ENCODE measurements at regions not wholly inside any gene's neighbourhood (a gene's known extent, or its start where the extent isn't known, plus 50 kb on each side); places are given as distances from the start of the nearest gene placed in this dataset.

- TF ChIP-seq TCF7 (IDR thresholded peaks at IDR 0.05; ENCODE audit: borderline replicate concordance) (no peak), ZNF668 (CRISPR knock-in tag; IDR thresholded peaks at IDR 0.05) (no peak), ZNF695 (CRISPR knock-in tag; IDR thresholded peaks at IDR 0.05) (no peak), ARID1B (IDR thresholded peaks at IDR 0.05) (no peak), RBM39 (optimal IDR thresholded peaks at IDR 0.05; ENCODE audit: low read depth, low read length) (no peak), POLR2A (conservative IDR thresholded peaks at IDR 0.05) (no peak), BHLHE40 (IDR thresholded peaks at IDR 0.05; ENCODE audit: low read length) (no peak)
- TF ChIP-seq, protein P1, sequence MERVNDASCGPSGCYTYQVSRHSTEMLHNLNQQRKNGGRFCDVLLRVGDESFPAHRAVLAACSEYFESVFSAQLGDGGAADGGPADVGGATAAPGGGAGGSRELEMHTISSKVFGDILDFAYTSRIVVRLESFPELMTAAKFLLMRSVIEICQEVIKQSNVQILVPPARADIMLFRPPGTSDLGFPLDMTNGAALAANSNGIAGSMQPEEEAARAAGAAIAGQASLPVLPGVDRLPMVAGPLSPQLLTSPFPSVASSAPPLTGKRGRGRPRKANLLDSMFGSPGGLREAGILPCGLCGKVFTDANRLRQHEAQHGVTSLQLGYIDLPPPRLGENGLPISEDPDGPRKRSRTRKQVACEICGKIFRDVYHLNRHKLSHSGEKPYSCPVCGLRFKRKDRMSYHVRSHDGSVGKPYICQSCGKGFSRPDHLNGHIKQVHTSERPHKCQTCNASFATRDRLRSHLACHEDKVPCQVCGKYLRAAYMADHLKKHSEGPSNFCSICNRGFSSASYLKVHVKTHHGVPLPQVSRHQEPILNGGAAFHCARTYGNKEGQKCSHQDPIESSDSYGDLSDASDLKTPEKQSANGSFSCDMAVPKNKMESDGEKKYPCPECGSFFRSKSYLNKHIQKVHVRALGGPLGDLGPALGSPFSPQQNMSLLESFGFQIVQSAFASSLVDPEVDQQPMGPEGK (CRISPR knock-in tag; IDR thresholded peaks at IDR 0.05; ENCODE audit: borderline replicate concordance): no peak
- TF ChIP-seq, protein P2, sequence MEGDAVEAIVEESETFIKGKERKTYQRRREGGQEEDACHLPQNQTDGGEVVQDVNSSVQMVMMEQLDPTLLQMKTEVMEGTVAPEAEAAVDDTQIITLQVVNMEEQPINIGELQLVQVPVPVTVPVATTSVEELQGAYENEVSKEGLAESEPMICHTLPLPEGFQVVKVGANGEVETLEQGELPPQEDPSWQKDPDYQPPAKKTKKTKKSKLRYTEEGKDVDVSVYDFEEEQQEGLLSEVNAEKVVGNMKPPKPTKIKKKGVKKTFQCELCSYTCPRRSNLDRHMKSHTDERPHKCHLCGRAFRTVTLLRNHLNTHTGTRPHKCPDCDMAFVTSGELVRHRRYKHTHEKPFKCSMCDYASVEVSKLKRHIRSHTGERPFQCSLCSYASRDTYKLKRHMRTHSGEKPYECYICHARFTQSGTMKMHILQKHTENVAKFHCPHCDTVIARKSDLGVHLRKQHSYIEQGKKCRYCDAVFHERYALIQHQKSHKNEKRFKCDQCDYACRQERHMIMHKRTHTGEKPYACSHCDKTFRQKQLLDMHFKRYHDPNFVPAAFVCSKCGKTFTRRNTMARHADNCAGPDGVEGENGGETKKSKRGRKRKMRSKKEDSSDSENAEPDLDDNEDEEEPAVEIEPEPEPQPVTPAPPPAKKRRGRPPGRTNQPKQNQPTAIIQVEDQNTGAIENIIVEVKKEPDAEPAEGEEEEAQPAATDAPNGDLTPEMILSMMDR (IDR thresholded peaks at IDR 0.05 in 2 of 3, conservative IDR thresholded peaks at IDR 0.05 in 1 of 3; ENCODE audit: insufficient read depth in 2 of 3, low read depth in 1 of 3, low read length in 3 of 3): no peak
- TF ChIP-seq, protein P3, sequence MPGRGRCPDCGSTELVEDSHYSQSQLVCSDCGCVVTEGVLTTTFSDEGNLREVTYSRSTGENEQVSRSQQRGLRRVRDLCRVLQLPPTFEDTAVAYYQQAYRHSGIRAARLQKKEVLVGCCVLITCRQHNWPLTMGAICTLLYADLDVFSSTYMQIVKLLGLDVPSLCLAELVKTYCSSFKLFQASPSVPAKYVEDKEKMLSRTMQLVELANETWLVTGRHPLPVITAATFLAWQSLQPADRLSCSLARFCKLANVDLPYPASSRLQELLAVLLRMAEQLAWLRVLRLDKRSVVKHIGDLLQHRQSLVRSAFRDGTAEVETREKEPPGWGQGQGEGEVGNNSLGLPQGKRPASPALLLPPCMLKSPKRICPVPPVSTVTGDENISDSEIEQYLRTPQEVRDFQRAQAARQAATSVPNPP (IDR thresholded peaks at IDR 0.05; ENCODE audit: borderline replicate concordance, insufficient read depth, insufficient read length): no peak
- TF ChIP-seq, protein P4, sequence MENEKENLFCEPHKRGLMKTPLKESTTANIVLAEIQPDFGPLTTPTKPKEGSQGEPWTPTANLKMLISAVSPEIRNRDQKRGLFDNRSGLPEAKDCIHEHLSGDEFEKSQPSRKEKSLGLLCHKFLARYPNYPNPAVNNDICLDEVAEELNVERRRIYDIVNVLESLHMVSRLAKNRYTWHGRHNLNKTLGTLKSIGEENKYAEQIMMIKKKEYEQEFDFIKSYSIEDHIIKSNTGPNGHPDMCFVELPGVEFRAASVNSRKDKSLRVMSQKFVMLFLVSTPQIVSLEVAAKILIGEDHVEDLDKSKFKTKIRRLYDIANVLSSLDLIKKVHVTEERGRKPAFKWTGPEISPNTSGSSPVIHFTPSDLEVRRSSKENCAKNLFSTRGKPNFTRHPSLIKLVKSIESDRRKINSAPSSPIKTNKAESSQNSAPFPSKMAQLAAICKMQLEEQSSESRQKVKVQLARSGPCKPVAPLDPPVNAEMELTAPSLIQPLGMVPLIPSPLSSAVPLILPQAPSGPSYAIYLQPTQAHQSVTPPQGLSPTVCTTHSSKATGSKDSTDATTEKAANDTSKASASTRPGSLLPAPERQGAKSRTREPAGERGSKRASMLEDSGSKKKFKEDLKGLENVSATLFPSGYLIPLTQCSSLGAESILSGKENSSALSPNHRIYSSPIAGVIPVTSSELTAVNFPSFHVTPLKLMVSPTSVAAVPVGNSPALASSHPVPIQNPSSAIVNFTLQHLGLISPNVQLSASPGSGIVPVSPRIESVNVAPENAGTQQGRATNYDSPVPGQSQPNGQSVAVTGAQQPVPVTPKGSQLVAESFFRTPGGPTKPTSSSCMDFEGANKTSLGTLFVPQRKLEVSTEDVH (IDR thresholded peaks at IDR 0.05; ENCODE audit: low read depth, partially characterized antibody): no peak
Measured at GRCh38 chr6:19736066-19736465, 101.1 kb upstream of the ID4 start.
